ENCODE measurements at regions not wholly inside any gene's neighbourhood (a gene's known extent, or its start where the extent isn't known, plus 50 kb on each side); places are given as distances from the start of the nearest gene placed in this dataset.

DNA sequence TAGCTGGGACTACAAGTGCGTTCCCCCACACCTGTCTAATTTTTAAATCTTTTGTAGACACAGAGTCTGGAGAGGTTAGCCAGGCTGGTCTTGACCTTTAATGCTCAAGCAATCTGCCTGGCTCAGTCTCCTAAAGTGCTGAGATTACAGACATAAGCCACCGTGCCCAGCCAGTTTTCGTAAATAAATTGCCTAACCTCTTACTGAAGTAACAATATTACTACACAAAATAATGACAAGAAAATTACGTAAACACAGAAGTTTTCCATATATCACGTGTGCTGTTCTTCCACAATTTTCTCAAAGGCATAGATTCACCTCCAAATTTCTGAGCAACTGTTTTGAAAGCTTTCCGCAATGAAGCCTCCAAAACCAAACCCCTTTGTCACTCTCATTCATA lies 58.1 kb upstream of the PROK2 start:
- no peak for TF ChIP-seq CTCF (conservative IDR thresholded peaks at IDR 0.05; ENCODE audit: low read depth in 2 of 2)
- TF ChIP-seq EZH2 (IDR thresholded peaks at IDR 0.05; ENCODE audit: low read depth, unreplicated experiment) = no peak
